Cardiac fibroblast (primary cell): ENCODE measurements at regions not wholly inside any gene's neighbourhood (a gene's known extent, or its start where the extent isn't known, plus 50 kb on each side); places are given as distances from the start of the nearest gene placed in this dataset.

Experiments
- DNase-seq, 2 donors: peaks; one replicate each; pipeline versions ENCODE4 v3.0.0 to v3.0.0-alpha.2; 2010; ENCODE audit warnings: low read depth in 2 of 2
- H3K4me3 ChIP-seq, 2 donors: replicated peaks in 1 of 2; 1 replicate in 1 of 2; 2 replicates in 1 of 2; pipeline ENCODE4 v1.5.1; 2011; ENCODE audit warnings: low read depth in 2 of 2, low read length in 2 of 2, mild to moderate bottlenecking in 2 of 2, moderate library complexity in 1 of 2
- TF ChIP-seq, protein P1 (sequence below): IDR thresholded peaks from one replicate; pipeline ENCODE4 v1.5.1; 2011; ENCODE audit warnings: low read depth, mild to moderate bottlenecking, low read length, inconsistent platforms

DNA sequence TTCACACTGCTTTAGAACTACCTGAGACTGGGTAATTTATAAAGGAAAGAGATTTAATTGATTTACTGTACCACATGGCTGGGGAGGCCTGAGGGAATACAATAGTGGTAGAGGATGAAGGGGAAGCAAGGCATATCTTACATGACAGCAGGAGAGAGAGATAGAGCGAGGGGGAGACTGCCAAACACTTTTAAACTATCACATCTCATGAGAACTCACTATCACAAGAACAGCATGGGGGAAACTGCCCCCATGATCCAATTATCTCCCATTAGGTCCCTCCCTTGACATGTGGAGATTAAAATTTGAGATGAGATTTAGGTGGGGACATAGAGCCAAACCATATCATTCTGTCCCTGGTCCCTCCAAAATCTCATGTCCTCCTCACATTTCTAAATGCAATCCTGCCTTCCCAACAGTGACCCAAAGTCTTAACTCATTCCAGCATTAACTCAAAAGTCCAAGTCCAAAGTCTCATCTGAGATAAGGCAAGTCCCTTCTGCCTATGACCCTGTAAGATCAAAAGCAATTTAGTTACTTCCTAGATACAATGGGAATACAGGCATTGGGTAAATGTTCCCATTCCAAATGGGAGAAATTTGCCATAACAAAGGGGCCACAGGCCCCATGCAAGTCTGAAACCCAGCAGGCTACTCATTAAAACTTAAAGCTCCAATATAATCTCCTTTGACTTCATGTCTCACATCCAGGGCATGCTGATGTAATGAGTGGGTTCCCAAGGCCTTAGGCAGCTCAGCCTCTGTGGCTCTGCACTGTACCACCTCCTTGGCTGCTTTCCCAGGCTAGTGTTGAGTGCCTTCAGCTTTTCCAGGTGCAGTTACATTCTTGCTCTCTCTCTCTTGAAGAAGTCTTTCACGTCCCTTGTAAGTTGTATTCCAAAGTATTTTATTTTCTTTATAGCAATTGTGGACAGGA is 481.7 kb upstream of the TGFBR2 start:
- H3K4me3 ChIP-seq, result no peak overlapping the region
- TF ChIP-seq, protein P1, sequence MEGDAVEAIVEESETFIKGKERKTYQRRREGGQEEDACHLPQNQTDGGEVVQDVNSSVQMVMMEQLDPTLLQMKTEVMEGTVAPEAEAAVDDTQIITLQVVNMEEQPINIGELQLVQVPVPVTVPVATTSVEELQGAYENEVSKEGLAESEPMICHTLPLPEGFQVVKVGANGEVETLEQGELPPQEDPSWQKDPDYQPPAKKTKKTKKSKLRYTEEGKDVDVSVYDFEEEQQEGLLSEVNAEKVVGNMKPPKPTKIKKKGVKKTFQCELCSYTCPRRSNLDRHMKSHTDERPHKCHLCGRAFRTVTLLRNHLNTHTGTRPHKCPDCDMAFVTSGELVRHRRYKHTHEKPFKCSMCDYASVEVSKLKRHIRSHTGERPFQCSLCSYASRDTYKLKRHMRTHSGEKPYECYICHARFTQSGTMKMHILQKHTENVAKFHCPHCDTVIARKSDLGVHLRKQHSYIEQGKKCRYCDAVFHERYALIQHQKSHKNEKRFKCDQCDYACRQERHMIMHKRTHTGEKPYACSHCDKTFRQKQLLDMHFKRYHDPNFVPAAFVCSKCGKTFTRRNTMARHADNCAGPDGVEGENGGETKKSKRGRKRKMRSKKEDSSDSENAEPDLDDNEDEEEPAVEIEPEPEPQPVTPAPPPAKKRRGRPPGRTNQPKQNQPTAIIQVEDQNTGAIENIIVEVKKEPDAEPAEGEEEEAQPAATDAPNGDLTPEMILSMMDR, result no peak
- peak; percentile 56 to 57 for DNase-seq

DNA sequence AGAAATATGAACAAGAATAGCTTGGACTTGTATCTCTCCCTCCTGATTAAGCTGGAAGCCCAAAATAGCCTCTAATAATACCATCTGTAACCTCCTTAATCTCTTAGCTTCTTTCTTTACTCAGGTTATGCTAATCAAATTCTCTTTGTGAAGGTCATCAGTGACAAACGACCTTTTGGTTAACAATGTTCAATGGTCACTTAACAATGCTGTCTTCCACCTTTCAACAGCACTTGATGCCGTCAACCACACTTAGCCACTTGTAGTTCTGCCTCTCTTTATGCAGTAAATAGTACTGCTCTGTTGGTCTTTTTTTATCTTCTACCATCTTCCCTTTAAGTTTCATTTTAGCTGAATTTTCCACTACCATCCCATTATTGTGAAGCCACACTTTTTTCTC is 476.6 kb upstream of the TGFBR2 start:
- no peak overlapping the region for H3K4me3 ChIP-seq
- TF ChIP-seq, protein P1, result no peak
- DNase-seq, result no peak

DNA sequence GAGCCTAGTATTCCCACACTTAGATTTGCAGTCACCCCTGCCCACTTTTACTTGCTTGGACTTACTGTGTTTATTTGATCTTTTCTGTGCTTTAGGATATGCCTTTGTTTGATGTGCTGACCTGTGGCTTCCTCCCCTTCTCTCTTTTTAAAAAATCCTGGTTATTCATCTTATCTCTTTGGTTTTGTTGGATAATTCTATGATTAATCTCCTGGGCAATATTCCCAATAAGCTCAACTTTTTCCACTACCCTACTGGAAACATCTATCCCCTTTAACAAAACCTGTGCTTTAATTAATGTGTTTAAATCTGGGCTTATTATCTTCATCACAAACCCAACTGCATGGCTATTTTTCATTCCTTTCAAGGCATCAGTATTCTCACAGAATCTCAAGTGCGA is 476.0 kb upstream of the TGFBR2 start:
- no peak for DNase-seq
- no peak overlapping the region for H3K4me3 ChIP-seq
- TF ChIP-seq, protein P1, result no peak

DNA sequence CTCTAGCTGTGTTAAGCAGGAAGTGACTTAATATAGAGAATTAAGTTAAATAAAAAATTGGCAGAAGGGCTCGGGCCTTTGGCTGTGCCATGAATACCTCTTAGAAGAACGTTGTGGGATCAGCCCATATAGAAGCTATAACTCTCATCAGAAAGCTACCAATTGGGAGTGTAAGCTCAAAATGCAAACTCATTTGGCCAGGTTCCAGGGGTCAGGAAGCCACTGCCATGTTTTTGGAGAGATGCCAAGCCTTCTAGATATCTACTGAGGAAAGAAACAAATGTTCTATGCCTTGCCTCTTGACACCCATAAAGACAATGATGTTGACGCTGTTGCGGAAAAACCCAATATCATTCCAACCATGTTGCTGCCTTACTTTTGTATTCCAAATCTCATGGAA is 475.2 kb upstream of the TGFBR2 start:
- no peak for DNase-seq
- H3K4me3 ChIP-seq, result no peak overlapping the region
- TF ChIP-seq, protein P1, result no peak

DNA sequence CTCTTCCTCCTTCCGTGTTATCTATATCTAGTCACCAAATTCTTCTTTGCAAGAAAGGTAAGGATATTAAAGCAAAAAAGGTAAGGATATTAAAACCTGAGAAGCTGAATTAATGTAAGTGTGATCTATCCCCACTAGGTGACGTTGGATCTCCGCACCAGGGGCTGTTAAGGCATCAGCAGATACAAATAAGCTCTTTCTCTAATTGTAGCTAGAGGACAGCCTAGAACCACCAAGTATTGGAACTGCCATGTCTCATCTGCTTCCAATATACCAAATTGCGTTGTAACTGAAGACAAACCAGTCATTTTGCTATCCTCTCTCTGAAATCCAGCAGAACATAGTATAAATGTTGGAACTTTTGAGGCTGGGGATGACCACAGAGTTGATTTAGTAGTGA is 471.2 kb upstream of the TGFBR2 start:
- DNase-seq, result peak in 1 of 2 donors; percentile 66

DNA sequence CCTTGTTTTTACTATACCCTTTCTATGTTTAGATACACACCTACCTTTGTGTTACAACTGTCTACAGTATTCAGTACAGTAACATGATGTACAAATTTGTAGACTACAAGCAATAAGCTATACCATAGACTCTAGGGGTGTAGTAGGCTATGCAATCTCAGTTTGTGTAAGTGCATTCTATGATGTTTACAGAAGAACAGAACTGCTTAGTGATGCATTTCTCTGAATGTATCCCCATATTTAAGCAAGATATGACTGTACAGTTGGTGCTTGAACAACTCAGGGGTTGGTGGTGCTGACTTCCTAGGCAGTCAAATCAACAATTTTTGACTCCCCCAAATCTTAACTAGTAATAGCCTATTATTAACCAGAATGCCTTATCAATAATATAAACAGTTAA is 467.1 kb upstream of the TGFBR2 start:
- no peak overlapping the region for H3K4me3 ChIP-seq
- DNase-seq, result no peak
- TF ChIP-seq, protein P1, result no peak

More for the DNA sequence above, 471.2 kb upstream of the TGFBR2 start:
- no peak overlapping the region for H3K4me3 ChIP-seq
- TF ChIP-seq, protein P1, result peak; percentile 46
